SHP77 treated with DMSO at 0.1 percent for 48 hours (cell line): ENCODE measurements at regions not wholly inside any gene's neighbourhood (a gene's known extent, or its start where the extent isn't known, plus 50 kb on each side); places are given as distances from the start of the nearest gene placed in this dataset.

Experiments used
- DNase-seq: peaks from one replicate; lab custom pipeline; 2025; lab: John Stamatoyannopoulos, UW

- DNase-seq: no peak
Observed at GRCh38 chr1:201708691-201709090, 120.3 kb upstream of the IPO9 start.

- DNase-seq: no peak
Observed at GRCh38 chr1:201709564-201710295, 119.2 kb upstream of the IPO9 start.

DNA sequence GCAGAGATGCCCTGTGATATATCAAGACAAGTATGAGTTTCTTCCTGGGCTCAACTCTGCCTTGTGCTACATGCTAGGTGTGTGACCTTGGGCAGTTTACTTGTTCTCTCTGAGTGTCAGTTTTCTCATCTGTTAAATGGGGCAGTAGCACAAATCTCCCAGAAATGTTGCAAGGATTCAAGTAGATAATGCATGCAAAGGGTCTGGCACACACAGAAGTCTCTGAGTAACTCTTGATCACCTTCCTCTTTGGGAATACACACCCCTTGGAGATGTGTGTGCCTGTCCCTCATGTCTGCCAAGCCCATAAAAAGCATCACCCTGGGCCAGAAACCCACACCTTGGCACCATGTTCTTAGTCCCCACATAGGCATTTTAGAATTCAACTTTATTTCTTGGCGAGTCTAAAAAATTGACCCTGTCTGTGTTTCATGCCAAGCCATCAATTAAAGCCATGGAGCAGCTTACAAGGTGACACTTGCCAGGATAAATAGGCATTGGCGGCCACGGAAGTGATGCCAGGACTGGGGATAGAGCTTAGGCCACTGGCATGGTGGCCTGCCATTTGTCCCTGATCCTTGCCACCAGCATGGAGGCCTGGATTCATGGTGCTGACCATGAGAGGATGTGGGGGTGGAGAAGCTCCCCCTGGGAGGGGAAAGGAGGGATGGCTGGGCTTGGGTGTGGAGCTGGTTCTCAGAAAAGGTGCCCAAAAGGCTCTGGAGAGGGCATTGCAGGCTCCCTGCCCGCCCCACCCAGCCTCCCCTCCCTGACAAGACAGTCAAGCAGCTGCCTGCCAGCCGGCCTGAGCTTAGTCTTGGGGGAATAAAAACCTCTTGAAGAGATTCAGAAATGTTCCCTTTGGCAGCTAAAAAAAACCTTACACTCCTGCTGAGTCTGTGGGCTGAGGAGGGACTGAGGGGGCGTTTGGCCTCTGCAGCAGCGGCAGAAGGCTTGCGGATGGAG, 118.0 kb upstream of the IPO9 start:
- no peak for DNase-seq

GRCh38 chr1:201711811-201712210, 117.1 kb upstream of the IPO9 start:
- no peak for DNase-seq

- DNase-seq: no peak
Observed at GRCh38 chr1:201712387-201713085, 116.4 kb upstream of the IPO9 start.

- DNase-seq: no peak
Observed at GRCh38 chr1:201713086-201713810, 115.7 kb upstream of the IPO9 start.

GRCh38 chr1:201714542-201715329, 114.2 kb upstream of the IPO9 start:
- no peak for DNase-seq

DNA sequence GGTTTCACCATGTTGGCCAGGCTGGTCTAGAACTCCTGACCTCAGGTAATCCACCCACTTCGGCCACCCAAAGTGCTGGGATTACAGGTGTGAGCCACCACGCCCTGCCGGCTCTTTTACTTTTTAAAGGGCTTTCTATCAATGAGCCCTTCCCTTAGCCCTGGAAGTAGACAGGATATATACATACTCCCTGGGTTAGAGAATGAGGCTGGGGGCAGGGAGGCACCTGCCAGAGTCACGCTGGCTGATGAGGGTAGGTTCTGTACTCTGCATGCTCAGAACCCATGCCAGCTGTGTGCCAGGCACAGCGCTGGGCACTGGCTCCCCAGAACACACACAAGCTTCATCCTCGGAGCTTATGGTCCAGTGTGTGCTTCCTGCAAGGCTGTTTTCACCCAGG, 113.6 kb upstream of the IPO9 start:
- no peak for DNase-seq

DNA sequence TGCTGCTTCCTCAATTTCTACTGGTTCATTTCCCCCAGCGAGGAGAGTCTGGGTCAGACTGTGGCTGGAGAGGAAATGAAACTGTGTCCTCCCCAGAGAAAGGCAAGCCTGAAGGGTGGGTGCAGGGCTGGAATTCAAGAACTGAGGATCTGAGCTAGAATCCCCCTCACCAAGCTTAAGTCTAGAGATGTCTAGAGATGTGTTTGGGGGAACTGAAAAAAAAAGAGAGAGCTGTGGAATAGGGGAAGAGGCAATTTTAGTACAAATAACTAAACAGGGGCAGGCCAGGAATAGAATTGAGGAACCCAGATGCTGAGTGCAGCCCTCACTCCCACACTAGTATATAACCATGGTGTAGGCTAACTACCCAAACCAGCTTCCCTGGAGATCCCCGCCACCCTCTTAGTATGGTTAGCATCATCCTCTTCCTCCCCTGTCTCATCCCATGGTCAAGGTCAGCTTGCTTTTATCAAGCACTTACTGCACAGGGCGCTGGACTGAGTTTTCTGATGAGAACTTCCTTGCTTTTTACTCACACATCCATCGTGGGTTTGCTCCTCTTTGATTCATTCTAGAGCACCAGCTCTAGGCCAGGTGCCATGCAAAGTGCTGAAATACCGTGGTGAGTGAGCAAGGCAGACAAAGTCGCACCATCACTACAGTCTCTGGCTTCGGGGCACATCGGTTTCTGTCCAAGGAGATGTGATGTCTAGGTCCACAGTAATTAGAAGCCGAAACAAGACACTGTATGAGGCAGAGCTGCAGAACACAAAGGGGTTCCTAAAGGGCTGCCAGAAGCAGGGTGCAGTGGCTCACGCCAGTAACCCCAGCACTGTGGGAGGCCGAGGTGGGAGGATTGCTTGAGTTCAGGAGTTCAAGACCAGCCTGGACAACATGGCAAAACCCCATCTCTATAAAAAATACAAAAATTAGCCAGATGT, 112.9 kb upstream of the IPO9 start:
- no peak for DNase-seq

GRCh38 chr1:201716742-201717135, 112.2 kb upstream of the IPO9 start:
- DNase-seq: no peak

DNA sequence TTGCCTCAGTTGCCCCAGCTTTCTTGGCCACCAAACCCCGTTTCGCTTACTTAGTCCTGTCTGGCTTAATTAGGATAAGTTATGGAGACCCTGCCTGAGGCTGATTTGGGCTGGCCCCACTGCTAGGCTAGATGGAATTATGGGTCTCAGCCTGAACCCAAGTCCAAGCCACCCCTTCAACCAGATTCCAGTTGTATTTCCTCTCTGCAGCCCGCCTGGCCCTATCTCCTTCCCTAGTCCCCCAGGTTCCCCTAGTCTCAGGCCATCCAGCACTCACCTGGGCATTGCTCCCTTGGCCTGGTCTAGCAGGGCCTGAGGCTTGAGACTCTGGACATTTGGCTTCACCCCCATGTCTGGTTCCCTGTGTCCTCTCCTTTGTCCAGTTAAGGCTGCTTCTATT, 111.7 kb upstream of the IPO9 start:
- no peak for DNase-seq

DNA sequence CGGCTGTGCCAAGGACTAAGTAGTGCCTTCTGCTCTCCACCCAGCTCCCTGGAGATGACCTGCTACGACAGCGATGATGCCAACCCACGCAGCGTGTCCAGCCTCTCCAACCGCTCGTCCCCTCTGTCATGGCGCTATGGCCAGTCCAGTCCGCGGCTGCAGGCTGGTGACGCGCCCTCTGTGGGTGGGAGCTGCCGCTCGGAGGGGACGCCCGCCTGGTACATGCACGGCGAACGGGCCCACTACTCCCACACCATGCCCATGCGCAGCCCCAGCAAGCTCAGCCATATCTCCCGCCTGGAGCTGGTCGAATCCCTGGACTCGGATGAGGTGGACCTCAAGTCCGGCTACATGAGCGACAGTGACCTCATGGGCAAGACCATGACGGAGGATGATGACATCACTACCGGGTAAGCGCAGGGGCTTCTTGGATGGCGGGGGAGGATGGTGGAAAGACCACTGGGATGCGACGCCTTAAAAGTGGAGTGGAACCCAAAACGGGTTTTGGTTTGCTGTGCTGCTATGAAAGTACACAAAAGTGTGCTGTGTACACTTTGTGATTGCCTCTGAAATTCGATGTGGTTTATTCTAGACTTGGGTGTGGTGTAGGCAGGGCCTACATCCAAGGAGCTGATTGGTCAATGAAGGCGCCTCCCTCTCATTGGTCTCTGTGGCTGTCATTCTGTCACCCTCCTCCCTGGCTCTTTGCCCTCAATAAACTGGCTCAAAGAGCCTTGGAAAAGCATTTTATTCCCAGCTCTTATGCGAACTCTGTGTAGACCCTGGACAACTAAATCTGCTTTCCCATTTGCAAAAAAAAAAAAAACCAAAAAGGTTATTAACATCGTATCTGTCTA, 110.4 kb upstream of the IPO9 start:
- DNase-seq: no peak

- DNase-seq: no peak
Observed at GRCh38 chr1:201719812-201720521, 109.0 kb upstream of the IPO9 start.

- DNase-seq: no peak
Observed at GRCh38 chr1:201720522-201720844, 108.5 kb upstream of the IPO9 start.

DNA sequence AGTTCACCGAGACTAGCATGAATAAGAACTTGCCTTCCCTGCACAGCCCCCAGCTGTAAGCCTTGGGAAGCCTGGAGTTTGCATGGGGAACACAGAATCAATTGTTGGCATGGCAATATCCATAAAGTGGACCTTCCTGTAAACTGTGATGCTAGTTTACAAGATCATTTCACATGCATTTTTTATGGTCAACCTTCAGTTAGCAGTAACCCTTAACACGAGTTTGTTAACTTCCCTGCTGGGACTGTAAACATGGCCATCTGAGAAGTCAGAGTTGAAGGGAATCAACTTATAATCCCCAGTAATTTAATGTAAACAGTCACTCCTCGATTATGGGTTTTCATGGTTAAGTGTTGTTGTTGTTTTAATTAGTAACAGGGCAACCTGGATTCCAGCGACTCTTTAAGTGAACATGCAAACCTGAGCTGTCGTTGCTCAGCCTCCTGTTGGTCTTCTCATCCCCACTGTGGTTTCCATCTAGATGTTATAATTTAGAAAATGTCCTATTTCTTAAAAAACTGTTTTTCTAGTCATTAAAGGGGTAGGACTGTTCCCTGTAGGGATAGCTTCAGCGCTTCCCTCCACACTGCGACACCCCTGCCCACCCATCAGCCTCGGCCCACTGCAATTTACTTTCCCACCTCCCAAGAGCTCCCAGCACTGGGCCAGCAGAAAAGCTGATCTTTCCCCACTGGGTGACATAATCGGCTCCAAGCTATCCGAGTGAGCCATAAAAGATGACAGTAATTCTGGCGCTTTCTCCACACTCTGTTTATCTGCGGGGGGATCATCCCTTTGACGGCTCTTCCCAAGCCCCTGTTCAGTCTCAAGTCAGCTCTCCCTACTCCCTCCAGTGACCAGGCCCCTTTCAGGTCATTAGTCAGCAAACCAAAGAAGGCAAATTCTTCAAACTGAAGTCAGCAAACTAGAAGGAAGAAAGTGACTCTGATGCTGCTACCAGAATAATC, 107.6 kb upstream of the IPO9 start:
- no peak for DNase-seq

DNA sequence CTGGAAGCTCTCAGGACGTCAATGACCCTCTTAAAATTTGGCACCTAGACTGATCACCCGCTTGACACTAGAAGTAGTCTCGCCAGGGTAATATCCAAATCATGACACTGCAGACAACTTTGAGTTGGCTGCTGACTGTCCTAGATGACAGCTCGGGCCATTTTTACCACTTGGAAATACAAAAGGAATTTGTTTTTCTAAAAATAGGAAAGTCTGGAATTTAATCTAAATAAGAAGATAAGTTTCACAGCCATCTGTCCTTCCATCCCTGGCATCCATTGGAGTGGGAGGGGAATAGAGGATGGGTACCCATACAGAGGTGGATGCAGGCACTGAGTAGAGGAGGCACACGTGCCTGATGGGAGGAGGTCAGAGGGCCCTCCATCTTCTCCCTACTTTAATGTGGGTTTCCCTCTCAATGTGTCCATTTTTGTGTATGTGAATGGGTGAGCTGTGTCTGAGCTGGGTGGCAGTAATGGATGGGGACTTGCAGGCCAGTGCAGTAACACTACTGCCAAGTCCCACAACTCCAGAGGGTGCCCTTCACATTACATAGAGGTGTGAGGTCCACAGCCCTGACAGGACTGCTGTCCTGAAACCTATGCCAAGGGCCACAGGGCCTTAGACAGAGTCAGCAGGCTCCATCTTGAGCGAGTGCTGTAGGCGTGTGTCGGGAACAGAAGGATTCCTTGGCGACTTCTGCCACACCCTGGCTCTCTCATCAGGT, 104.8 kb upstream of the IPO9 start:
- no peak for DNase-seq

GRCh38 chr1:201724766-201725118, 104.2 kb upstream of the IPO9 start:
- DNase-seq: no peak
